Effector memory CD4-positive, alpha-beta T cell (primary cell): ENCODE measurements at regions not wholly inside any gene's neighbourhood (a gene's known extent, or its start where the extent isn't known, plus 50 kb on each side); places are given as distances from the start of the nearest gene placed in this dataset.

Experiments used
- DNase-seq, 3 donors: peaks; one replicate each; pipeline ENCODE4 v3.0.0-alpha.2; 2020
- H3K27ac ChIP-seq: 2 replicates; pipeline ENCODE4 v1.7.0; 2013; ENCODE audit warnings: mild to moderate bottlenecking, low read length, moderate library complexity; ENCODE audit not compliant: insufficient read depth, poor library complexity, severe bottlenecking
- H3K27me3 ChIP-seq: replicated peaks from 2 replicates; pipeline ENCODE4 v1.7.0; 2013; ENCODE audit warnings: mild to moderate bottlenecking, low read length; ENCODE audit not compliant: insufficient read depth, control insufficient read depth, poor library complexity, severe bottlenecking
- H3K36me3 ChIP-seq: 2 replicates; pipeline ENCODE4 v1.7.0; 2013; ENCODE audit warnings: mild to moderate bottlenecking, low read length, moderate library complexity; ENCODE audit not compliant: control insufficient read depth, insufficient read depth
- H3K4me1 ChIP-seq: 2 replicates; pipeline ENCODE4 v1.7.0; 2013; ENCODE audit warnings: low read length, mild to moderate bottlenecking; ENCODE audit not compliant: control insufficient read depth, insufficient read depth, poor library complexity, severe bottlenecking
- H3K4me3 ChIP-seq: 2 replicates; pipeline ENCODE4 v1.7.0; 2013; ENCODE audit warnings: low read length, low read depth, mild to moderate bottlenecking; ENCODE audit not compliant: insufficient read depth, poor library complexity, severe bottlenecking
- H3K9me3 ChIP-seq: 2 replicates; pipeline ENCODE4 v1.7.0; 2013; ENCODE audit warnings: mild to moderate bottlenecking, low read length, moderate library complexity; ENCODE audit not compliant: control insufficient read depth

DNA sequence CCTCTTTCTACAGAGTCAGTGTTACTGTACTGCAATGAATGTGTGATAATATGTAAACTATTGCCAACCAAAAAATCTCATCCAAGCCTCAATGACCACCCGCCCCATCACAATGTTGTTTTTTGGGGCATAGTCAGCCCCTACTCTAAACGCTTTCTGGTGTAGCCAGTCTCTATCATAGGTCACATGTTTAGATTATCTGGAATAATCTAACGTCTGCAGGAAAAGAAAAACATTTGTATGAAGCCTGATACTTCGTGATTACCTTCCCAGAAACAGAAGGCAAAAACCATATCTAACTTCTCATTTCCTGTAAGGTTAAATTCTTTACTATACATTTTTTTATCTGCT is 1331.8 kb upstream of the GBE1 start:
- DNase-seq: no peak
- Histone ChIP-seq H3K36me3 (no peaks in the 10 kb centered on the region), H3K4me1 (no peaks in the 10 kb centered on the region), H3K27ac (no peak overlapping the region), H3K27me3 (no peaks in the 10 kb centered on the region), H3K9me3 (no peaks in the 10 kb centered on the region), H3K4me3 (no peak overlapping the region)

GRCh38 chr3:83092521-83093221 is 1331.2 kb upstream of the GBE1 start:
- no peak overlapping the region for H3K27ac ChIP-seq
- no peaks in the 10 kb centered on the region for H3K27me3 ChIP-seq
- no peaks in the 10 kb centered on the region for H3K9me3 ChIP-seq
- H3K4me1 ChIP-seq: no peaks in the 10 kb centered on the region
- H3K36me3 ChIP-seq: no peaks in the 10 kb centered on the region
- DNase-seq: no peak
- H3K4me3 ChIP-seq: no peak overlapping the region

DNA sequence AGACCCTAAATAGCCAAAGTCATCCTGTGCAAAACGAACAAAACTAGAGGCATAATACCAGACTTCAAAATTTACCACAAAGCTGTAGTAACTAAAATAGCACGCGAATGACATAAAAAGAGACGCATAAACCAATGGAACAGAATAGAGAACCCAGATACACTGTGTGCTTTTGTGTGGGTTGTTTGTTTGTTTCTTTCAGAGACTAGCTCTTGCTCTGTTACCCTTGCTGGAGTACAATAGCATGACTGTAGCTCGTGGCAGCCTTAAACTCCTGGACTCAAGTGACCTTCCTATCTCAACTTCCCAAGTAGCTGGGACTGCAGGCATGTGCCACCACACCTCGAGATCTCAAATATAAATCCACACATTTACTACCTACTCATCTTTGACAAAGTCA is 1314.6 kb upstream of the GBE1 start:
- no peak for DNase-seq
- Histone ChIP-seq H3K4me3 (no peak overlapping the region), H3K36me3 (no peaks in the 10 kb centered on the region), H3K9me3 (no peaks in the 10 kb centered on the region), H3K27ac (no peak overlapping the region), H3K27me3 (no peaks in the 10 kb centered on the region), H3K4me1 (no peaks in the 10 kb centered on the region)

GRCh38 chr3:83074485-83074884 is 1313.0 kb upstream of the GBE1 start:
- H3K4me3 ChIP-seq: no peak overlapping the region
- no peaks in the 10 kb centered on the region for H3K36me3 ChIP-seq
- no peak overlapping the region for H3K27ac ChIP-seq
- no peak for DNase-seq
- no peaks in the 10 kb centered on the region for H3K4me1 ChIP-seq
- H3K9me3 ChIP-seq: no peaks in the 10 kb centered on the region
- H3K27me3 ChIP-seq: no peaks in the 10 kb centered on the region

DNA sequence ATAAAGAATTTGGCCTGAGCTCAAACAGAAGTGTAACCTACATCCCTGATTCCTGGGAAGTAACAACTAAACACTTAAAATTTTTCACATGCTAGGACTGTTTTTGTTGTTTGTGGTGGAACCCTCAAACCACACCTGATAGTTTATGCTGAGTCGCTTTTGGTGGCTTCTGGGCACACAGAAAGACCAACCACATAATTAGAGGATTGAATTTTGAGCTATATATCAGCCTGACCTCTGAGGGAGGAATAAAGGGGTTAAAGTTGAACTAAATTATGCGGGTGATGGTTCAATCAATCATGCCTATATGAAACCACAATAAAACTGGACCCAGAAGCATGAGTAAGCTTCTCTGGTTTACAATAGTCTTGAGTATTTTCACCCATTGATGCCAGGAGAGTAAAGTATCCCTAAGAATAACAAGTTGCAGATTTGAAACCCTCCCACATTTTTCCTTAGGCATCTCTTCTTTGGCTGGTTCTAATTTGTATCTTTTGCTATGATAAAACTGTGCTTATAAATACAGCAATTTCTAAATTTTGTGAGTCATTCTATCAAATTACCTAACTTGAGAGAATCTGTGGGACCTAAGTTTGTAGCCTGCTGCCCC is 1304.5 kb upstream of the GBE1 start:
- DNase-seq: no peak

DNA sequence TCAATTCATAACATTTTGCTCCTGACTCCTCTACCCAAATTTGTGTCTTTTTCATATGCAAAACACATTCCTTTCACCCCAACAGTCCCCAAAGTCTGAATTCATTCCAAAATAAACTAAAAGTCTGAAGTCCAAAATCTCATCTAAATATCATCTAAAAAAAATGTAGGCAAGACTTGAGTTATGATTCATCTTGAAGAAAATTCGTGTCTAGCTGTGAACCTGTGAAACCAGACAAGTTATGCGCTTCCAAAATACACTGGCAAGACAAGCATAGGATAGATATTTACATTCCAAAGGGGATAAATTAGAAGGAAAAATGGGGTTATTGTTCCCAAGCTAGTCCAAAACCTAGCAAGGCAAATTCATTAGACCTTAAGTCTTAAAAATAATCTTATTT is 1302.0 kb upstream of the GBE1 start:
- Histone ChIP-seq H3K27me3 (no peaks in the 10 kb centered on the region), H3K4me3 (no peak overlapping the region), H3K9me3 (no peaks in the 10 kb centered on the region), H3K27ac (no peak overlapping the region), H3K4me1 (no peaks in the 10 kb centered on the region), H3K36me3 (no peaks in the 10 kb centered on the region)
- DNase-seq: no peak

More for the DNA sequence above, 1304.5 kb upstream of the GBE1 start:
- Histone ChIP-seq H3K36me3 (no peaks in the 10 kb centered on the region), H3K27ac (no peak overlapping the region), H3K4me3 (no peak overlapping the region), H3K9me3 (no peaks in the 10 kb centered on the region), H3K27me3 (no peaks in the 10 kb centered on the region), H3K4me1 (no peaks in the 10 kb centered on the region)

DNA sequence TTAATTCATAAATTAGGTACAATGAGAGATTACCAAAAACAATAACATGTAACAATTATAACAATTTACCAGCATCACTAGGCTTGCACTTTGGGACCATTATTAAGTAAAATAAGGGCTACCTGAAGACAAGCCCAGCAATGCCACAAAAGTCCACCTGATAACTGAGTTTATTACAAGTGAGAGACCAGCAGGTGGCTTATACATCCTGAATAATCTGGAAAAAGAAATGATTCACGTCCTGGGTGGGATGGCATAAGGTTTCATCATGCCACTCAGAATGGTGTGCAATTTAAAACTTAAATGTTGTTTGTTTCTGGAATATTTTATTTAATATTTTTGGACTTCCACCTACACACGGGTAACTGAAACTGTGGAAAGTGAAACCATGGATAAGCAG is 1287.1 kb upstream of the GBE1 start:
- Histone ChIP-seq H3K9me3 (no peaks in the 10 kb centered on the region), H3K27me3 (no peaks in the 10 kb centered on the region), H3K36me3 (no peaks in the 10 kb centered on the region), H3K27ac (no peak overlapping the region), H3K4me3 (no peak overlapping the region), H3K4me1 (no peaks in the 10 kb centered on the region)
- DNase-seq: no peak

DNA sequence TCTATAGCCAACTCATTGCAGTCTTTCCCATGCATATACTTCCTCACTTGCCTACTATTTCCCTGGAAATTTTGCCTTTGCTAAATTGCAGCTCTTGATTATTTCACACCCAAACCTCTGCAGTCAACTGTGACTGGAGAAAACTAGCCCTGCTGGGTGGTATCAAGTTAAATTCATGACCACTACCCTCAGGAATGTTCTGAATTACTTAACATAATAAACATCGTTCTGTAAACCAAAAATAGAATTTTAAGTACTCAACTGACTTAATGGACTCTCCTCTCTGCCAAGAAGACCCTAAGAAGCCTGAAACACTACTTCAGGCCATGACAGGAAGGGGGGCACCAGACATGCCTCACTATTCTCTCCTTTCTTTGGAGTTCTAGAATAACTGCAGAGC is 1278.0 kb upstream of the GBE1 start:
- Histone ChIP-seq H3K27me3 (no peaks in the 10 kb centered on the region), H3K4me3 (no peak overlapping the region), H3K36me3 (no peaks in the 10 kb centered on the region), H3K27ac (no peak overlapping the region), H3K9me3 (no peaks in the 10 kb centered on the region), H3K4me1 (no peaks in the 10 kb centered on the region)
- no peak for DNase-seq

DNA sequence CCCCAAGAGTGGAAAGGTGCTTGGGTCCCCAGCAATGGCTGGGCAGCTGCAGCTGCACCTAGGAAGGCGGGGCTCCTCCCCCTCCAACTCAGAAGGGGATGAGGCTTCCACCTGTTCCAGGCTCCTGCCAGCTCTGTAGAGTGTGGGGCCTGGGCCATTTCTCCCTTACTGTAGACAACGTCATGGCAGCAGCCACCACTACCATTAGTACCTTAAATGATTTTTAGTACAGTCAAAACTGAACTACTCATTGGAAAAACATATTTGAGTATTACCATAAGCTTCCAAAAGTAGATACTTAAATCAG is 1274.2 kb upstream of the GBE1 start:
- Histone ChIP-seq H3K4me1 (no peaks in the 10 kb centered on the region), H3K27ac (no peak overlapping the region), H3K36me3 (no peaks in the 10 kb centered on the region), H3K27me3 (no peaks in the 10 kb centered on the region), H3K9me3 (no peaks in the 10 kb centered on the region), H3K4me3 (no peak overlapping the region)
- no peak for DNase-seq

DNA sequence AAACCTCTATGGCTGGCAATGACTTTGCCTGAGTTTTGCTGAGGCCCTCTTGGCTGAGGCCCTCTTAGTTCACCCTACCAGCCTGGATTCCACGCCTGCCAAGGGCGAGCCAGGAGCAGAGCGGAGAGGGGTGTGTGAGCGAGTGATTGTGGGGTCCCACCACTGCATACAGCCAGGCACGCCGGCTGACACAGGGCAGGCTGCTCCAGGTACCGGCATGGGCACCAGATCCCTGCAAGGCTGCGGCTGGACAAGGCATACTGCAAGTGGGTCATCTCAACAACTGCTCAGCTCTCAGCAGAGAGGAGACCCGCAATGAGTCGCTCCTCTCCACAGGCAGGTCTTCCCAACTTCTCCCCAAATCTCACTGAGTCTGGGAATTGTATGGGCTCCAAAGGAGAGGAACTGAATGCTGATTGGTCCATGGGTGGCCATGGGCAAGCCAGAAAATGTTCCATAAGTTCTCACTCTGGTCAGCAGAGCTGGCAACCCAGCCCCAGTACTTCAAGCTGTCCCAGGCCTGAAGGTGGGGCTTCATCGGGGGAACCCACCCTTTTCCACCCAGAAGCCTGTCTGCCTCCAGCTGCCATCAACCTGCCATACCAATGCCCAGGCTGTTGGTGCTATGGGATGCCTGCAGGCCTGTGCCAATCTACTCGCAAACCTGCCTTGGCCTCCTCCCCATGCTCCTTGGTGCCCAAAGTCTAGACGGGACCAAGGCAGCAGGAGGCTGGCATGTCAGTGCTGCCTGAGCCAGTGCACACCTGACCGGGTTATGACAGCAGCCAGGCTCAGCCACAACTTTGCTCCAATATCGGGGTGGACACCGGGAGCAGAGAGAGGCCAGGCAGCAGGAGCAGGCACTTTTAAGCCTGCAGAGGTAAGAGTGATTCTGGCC is 1273.6 kb upstream of the GBE1 start:
- H3K9me3 ChIP-seq: no peaks in the 10 kb centered on the region
- no peaks in the 10 kb centered on the region for H3K36me3 ChIP-seq
- H3K27me3 ChIP-seq: no peaks in the 10 kb centered on the region
- no peaks in the 10 kb centered on the region for H3K4me1 ChIP-seq
- no peak overlapping the region for H3K4me3 ChIP-seq
- H3K27ac ChIP-seq: no peak overlapping the region
- no peak for DNase-seq
